Frontal cortex (tissue), 3 donors: ENCODE measurements at regions not wholly inside any gene's neighbourhood (a gene's known extent, or its start where the extent isn't known, plus 50 kb on each side); places are given as distances from the start of the nearest gene placed in this dataset.

Experiments used
- DNase-seq, 2 donors: peaks; one replicate each; pipeline ENCODE4 v3.0.0; 2012; ENCODE audit warnings: low spot score in 2 of 2
- FAIRE-seq: peaks from 2 replicates; lab custom pipeline; 2012; peaks lifted over from hg19 to GRCh38; lab: Jason Lieb, UNC
- donor health status: control.
- donor health status: control.
- donor health status: control.

DNA sequence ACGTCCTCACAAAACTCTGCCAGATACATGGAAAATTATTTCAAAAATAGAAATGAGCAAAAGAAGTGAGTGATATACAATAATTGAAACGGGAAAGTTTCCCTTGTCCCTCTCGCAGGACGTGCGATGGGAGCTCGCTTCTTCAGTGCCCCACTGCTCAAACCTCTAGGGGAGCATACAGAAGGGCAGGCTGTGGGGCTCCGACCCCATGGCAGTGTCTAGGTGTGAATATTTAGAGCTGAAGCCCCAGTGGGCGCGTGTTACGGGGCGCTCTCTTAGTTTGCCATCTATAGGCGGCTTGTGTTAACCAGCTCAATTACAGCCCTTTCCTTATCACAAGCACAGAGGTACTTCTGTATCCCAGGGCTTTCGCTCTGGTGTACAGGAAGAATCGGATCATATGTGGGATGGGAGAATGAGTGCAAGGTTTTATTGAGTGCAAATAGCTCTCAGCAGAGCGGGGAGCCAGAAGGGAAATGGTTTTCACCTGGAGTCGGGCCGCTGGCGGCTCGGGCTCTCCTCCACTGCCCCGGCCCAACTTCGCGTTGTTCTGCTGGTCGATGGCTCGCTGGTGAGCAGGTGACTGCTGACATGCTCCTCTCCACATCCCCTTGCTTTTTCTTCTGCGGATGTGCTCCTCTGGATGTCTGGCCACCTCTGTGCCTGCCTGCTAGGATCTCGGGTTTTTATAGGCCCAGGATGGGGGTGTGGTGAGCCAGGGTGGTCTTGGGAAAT is 334.0 kb upstream of the PTPRD start:
- DNase-seq = no peak
- FAIRE-seq = no peak

DNA sequence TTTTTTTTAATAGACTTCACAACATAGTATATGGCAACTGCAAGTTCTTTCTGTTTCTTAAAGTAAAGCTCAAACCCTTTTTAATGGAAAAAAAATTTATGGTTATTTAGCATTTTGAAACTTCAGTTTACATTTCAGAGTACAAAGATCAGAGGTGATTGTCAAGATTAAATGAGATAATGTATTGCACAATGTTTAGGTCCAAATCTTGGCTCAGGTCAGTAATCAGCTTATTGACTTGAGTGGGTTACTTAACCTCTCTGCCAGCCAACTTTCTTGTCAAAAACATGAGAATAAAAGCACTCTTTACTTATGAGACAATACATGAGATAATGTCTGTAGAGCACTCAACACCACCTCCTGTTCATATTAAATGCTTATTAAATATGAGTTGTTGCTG is 345.1 kb upstream of the PTPRD start:
- FAIRE-seq = no peak

GRCh38 chr9:10961883-10962282 is 349.1 kb upstream of the PTPRD start:
- no peak for DNase-seq
- no peak for FAIRE-seq

More for the DNA sequence above, 345.1 kb upstream of the PTPRD start:
- no peak for DNase-seq

GRCh38 chr9:10983251-10983650 is 370.4 kb upstream of the PTPRD start:
- DNase-seq (no peak), FAIRE-seq (peak; percentile 93)

GRCh38 chr9:10999646-11000045 is 386.8 kb upstream of the PTPRD start:
- no peak for DNase-seq
- no peak for FAIRE-seq

- DNase-seq (no peak), FAIRE-seq (no peak)
Measured at GRCh38 chr9:11001546-11001945, 388.7 kb upstream of the PTPRD start.

DNA sequence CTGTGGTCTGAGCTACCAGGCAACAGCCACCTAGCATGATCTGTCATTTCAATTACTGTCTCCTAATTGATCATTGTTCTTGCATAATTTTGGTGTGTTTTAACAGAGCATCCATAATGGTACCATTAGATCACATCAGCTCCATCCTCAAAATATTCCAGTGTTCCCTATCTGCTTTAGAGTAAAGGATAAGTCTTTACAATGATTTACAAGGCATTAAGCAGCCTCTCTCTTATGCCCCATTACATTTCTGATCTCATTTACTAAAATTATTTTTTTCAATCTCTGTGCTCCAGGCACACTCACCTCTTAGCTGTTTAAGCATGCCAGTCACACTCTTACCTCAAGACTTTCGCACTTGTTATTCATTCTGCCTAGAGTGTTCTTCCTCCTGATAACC is 389.9 kb upstream of the PTPRD start:
- no peak for DNase-seq
- FAIRE-seq = no peak

- FAIRE-seq (no peak), DNase-seq (no peak)
Measured at GRCh38 chr9:11003836-11004235, 391.0 kb upstream of the PTPRD start.

- FAIRE-seq (no peak), DNase-seq (no peak)
Measured at GRCh38 chr9:11011696-11012095, 398.9 kb upstream of the PTPRD start.

DNA sequence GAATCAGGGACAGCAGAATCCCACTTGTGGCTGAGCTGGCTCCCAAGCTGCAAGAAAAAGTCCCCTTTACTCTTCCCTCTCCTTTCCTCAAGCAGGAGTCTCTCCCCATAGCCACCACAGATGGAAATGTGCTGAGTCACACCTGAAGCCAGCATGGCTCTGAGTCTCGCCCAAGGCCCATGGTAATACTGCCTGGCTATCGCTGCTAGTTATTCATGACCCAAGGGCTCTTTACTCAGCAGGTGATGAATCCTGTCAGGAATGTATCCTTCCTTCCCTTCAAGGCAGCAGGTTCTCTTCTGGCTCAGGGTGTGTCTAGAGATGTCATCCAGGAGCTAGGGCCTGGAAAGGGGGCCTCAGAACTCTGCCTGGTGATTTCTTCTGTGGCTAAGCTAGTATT is 403.3 kb upstream of the PTPRD start:
- no peak for FAIRE-seq
- no peak for DNase-seq

DNA sequence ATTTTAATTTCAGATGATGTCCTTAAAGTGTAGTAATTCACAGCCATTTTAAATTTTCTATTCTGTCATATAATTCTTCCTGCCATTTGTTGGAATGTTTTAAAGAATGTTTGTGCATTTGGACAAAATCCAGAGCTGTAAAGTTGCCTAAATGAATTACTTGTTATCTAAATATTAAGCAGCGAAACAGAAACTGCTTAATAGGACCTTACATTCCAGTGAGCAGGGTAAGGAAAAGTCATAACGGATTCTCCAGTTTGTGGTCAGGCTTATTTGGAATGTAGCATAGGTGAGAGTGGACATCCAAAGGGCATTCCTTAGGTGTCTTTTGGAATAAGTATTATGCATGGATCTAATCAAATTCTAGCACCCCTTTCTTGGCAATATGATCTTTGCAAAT is 410.4 kb upstream of the PTPRD start:
- FAIRE-seq = no peak
- no peak for DNase-seq

GRCh38 chr9:11025775-11026174 is 413.0 kb upstream of the PTPRD start:
- FAIRE-seq = no peak
- no peak for DNase-seq

- no peak for DNase-seq
- FAIRE-seq = no peak
Measured at GRCh38 chr9:11038366-11038765, 425.6 kb upstream of the PTPRD start.

GRCh38 chr9:11039006-11039405 is 426.2 kb upstream of the PTPRD start:
- no peak for FAIRE-seq
- no peak for DNase-seq

GRCh38 chr9:11045589-11045988 is 432.8 kb upstream of the PTPRD start:
- DNase-seq = no peak
- FAIRE-seq = no peak

DNA sequence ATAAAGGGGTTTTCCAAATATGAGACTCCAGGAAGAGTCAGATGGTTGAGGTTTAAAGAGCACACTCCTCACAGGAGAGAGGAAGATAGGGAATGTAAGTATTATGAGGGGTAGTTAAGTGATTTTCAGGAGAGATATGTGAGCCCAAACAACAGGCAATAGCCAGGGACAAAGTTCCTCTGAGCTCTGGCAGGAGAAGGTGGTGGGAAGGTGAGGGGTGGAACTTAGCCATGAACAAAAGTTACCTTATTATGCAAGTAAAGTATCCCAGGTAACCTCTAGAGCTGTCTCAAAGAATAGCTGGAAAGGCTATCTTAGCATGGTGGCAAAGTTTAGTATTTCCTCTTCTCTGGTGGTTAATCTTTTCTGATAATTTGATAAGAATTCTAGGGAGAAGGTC is 450.5 kb upstream of the PTPRD start:
- no peak for DNase-seq
- no peak for FAIRE-seq

DNA sequence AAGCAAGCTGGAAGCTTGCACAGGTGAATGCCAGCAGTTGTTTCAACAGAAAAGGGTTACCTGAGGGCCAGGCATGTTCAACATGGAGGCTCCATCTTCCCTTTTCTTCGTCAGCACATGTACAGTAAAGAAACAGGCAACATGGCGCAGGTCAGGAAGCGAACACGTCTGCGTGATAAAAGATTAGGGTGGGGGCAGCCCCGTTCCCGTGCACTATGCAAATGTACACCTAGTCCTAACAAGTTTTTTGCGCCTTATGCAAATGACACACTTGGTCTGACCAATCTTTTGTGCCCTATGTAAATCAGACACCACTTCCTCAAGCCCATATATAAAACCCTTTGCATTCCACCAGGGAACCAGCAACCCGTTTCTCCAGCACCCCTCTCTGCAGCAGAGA is 452.1 kb upstream of the PTPRD start:
- DNase-seq (no peak), FAIRE-seq (no peak)

- DNase-seq = no peak
- no peak for FAIRE-seq
Measured at GRCh38 chr9:11072176-11072575, 459.4 kb upstream of the PTPRD start.

DNA sequence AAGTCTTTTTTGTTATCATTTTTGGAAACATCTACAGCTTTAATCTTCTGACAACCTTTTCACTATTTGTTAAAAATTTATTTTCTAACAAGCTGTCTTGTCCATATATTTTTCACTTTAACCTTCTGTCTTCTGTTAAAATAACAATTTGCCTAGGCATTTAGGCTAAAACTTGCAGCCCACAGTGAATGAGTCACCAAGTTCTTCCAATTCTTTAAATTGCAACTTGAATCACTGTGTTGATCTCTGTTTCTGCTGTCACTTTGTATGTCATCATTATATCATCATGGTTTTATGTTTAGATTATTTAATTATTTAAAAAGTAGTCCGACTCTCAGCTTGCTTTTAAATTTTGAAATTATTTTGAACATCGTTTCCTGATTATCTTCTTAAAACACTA is 473.8 kb upstream of the PTPRD start:
- DNase-seq = no peak
- no peak for FAIRE-seq

DNA sequence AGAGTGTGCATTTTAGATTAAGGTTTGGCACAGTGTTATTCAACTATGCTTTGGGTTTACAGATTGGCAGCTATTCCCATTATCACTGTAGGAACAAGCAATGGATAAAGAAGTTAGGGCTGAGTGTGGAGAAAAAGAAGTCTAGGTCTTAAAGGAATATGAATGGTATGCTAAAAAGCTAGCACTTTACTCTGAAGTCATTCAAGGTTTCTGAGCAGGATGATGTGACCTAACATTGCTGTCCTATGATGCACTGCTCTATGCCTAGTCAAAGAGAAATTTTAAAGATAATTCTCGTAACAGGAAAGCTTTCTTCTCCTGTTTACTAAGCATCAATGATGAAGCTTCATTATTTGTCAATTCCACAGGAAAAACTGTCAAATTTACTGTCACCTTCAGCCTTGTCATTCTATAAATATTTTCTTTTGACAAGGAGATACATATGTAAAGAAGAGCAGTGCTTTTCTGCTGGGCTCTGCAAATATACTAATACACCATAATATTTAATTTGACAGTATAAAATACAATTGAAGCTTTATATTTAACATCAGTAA is 476.1 kb upstream of the PTPRD start:
- no peak for FAIRE-seq
- DNase-seq = no peak

DNA sequence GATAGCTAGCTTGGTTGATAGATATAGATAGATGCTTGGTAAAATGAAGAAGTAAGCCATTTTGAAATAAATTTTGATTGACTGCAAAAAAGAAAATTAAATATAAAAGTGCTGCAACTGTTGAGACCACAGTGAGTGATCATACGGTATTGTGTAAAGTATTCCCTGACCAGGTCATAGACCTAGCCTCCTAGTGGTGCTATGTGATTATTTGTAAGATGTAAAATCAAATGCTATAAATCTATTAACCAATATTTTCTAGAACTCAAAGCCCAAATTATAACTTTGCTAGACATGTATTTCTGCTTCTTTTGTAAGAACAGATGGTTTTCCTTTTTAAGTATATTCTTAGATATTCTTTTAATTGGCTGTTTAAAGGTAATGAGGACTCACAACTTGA is 480.2 kb upstream of the PTPRD start:
- FAIRE-seq (no peak), DNase-seq (no peak)

- DNase-seq = no peak
- FAIRE-seq = no peak
Measured at GRCh38 chr9:11097020-11097419, 484.2 kb upstream of the PTPRD start.
